ENCODE measurements at regions not wholly inside any gene's neighbourhood (a gene's known extent, or its start where the extent isn't known, plus 50 kb on each side); places are given as distances from the start of the nearest gene placed in this dataset.

- Histone ChIP-seq H3K4me2 (ENCODE audit: insufficient read depth, insufficient read length, low read length) (no peak overlapping the region), H4K20me1 (ENCODE audit: control insufficient read depth, insufficient read depth, insufficient read length) (peaks cover 3% of the 10 kb centered on the region)
- H3K27me3 Mint-ChIP-seq (ENCODE audit: low read depth): peaks cover 2% of the 10 kb centered on the region; the same call in 1 of the 2 replicates
Observed at GRCh38 chr2:19819097-19820065, 82.4 kb downstream of the TTC32 start.

More at GRCh38 chr2:19819097-19820065, 82.4 kb downstream of the TTC32 start:
- no peak overlapping the region for H2AFZ ChIP-seq (ENCODE audit: low read length)
- H3K56ac ChIP-seq (ENCODE audit: insufficient read length, low read depth, low read length): no peak overlapping the region
- H3K27me3 ChIP-seq (ENCODE audit: insufficient read depth, low read length): no peaks in the 10 kb centered on the region
- H3K36me3 Mint-ChIP-seq (ENCODE audit: insufficient read depth in 1 of 3, low read depth in 3 of 3): no peaks in the 10 kb centered on the region
- H2BK15ac ChIP-seq (ENCODE audit: low read depth, low read length): no peak overlapping the region
- no peaks in the 10 kb centered on the region for H3K9me3 Mint-ChIP-seq
- H2BK12ac ChIP-seq (ENCODE audit: insufficient read length, low read depth, low read length): no peak overlapping the region
- H4K91ac ChIP-seq (ENCODE audit: insufficient read length, low read depth, low read length): no peak overlapping the region
- no CpG with 5 or more reads among the region's 8 CpGs for WGBS (ENCODE audit: extremely low coverage, insufficient read length, low lambda C conversion rate)
- no peaks in the 10 kb centered on the region for H3K79me2 ChIP-seq (ENCODE audit: insufficient read depth, low read length)
- H3K4me1 Mint-ChIP-seq: no peaks in the 10 kb centered on the region
- no peak overlapping the region for H2AK5ac ChIP-seq (ENCODE audit: insufficient read length, low read length)
- no peaks in the 10 kb centered on the region for H3K79me1 ChIP-seq (ENCODE audit: insufficient read depth, low read depth, low read length, poor library complexity, severe bottlenecking)
- no peaks in the 10 kb centered on the region for H3K9me3 ChIP-seq (ENCODE audit: control insufficient read depth, low read depth, low read length)
- H3K9ac ChIP-seq (ENCODE audit: extremely low read depth, insufficient read length, low read length): no peak overlapping the region
- H3K23me2 ChIP-seq (ENCODE audit: insufficient read length, low read depth, low read length, poor library complexity, severe bottlenecking): no peaks in the 10 kb centered on the region
- no peak overlapping the region for H3K23ac ChIP-seq (ENCODE audit: insufficient read length, low read depth, low read length)
- no peak overlapping the region for H2BK5ac ChIP-seq (ENCODE audit: insufficient read length, low read length)
- H4K5ac ChIP-seq (ENCODE audit: insufficient read length, low read depth, low read length): no peak overlapping the region
- TF ChIP-seq CTCF (conservative IDR thresholded peaks at IDR 0.05): no peak
- no peak overlapping the region for H3K27ac ChIP-seq (ENCODE audit: insufficient read length, low read depth, low read length)
- H2BK20ac ChIP-seq (ENCODE audit: low read depth, low read length, poor library complexity, severe bottlenecking): no peak overlapping the region
- H3K14ac ChIP-seq (ENCODE audit: insufficient read depth, low read length): no peak overlapping the region
- H3K4me3 Mint-ChIP-seq: no peak overlapping the region
- no peak overlapping the region for H4K8ac ChIP-seq (replicated peaks; ENCODE audit: insufficient read length, low read depth, low read length)
- no peak overlapping the region for H3K18ac ChIP-seq (ENCODE audit: insufficient read length, low read depth, low read length)
- no peak for DNase-seq
- H3K27ac Mint-ChIP-seq: no peak overlapping the region
- no peak overlapping the region for H3K4ac ChIP-seq (ENCODE audit: low read depth, low read length)
- no peaks in the 10 kb centered on the region for H3K4me1 ChIP-seq (ENCODE audit: insufficient read depth, low read length)
- no peak overlapping the region for H3T11ph ChIP-seq (ENCODE audit: low read length)
- H2BK120ac ChIP-seq (ENCODE audit: low read depth, low read length, poor library complexity, severe bottlenecking): no peak overlapping the region

All from H9 (cell line).